ENCODE measurements at regions not wholly inside any gene's neighbourhood (a gene's known extent, or its start where the extent isn't known, plus 50 kb on each side); places are given as distances from the start of the nearest gene placed in this dataset.

DNA sequence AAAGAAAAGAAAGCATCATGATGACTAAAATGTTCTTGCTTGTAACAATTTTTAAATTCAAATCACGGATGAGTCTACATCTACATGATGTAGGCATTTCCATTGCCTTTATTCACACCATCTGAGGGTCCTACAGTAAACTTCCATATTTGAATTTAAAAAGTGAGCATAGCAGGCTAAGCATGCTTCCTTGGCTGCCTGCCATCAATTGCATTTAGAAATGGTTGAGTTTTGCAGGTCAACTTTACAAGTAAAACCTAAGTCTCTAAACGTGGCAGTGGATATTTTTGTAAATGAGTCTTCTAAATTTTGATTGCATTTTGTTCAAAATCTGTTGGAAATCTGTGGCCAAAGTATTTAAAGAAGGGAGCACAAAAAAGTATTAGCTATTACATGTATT, 136.5 kb upstream of the PTCH1 start:
- no peak for DNase-seq

DNA sequence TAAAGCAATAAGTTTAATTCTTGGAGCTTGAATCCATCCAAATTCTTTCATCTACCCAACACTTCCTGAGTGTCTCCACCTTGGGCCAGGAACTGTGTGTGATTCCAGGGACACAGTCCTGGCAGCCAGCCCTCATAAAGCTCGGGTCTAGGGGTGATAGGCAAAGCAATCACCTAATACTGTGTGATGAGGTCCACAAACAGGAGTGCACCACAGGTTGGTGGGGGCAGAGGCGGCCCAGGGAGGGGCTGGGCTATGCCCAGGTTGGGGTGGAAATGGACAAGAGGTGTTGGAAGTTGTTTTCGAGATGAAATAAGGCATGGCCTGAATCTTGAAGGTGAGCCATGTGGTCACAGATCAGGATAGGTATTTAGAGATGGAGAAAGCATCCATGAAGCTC, 133.9 kb upstream of the PTCH1 start:
- no peak for DNase-seq

DNA sequence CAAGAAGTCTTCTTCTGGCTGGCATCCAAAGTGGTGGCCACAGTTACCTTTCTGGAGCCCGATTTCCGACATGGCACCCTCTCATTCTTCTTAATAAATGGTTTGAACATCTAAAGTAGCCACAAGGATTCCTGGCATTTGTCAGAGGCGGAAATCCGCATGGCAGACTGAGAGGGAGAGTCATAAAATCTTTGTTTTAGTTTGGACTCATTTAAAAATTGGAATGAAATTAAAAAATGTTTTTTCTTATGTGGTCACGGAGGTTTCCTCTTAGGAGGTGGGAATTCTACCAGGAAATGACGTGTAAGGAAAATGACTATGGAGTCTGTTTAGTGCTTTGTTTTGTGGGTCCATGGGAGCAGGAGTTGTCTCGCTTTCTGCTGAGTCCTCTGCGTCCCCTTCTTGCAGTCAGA, 133.0 kb upstream of the PTCH1 start:
- DNase-seq = no peak

DNA sequence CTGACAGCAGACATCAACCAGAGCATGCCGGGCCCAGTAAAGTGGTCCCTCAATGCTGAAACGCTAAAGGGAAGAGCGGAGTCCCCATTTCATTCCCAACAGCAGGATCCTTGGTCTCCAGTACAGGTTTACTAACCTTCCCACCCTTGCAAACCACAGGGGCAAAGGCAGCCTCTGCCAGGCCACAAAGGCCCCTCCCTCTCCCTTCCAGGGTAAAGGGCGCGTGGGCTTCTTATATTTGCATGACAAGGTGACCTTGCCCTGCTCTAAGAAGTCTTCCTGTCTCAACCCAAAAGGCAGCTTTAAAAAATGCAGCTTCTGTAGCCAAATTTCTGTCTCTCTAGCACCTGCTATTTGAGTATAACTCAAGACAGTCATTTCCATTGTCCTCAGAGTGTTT, 131.5 kb upstream of the PTCH1 start:
- no peak for DNase-seq

DNA sequence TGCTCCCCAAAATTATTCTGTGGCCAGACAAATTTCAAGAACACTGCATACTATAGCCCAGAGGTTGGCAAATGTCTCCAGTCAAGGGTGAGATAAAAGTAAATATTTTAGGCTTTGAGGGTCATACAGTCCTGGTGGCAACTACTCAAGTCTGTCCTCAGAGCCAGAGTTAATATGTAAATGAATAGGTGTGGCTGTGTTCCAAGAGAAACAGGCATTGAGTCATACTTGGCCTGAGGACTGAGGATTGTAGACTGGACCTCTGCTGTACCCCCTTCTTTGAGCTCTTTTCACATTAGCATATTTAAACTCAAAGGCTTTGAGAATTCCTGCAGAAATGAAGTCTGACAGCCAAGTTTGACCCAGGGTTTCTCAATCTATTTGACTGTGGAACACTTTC, 129.2 kb upstream of the PTCH1 start:
- DNase-seq = no peak

DNA sequence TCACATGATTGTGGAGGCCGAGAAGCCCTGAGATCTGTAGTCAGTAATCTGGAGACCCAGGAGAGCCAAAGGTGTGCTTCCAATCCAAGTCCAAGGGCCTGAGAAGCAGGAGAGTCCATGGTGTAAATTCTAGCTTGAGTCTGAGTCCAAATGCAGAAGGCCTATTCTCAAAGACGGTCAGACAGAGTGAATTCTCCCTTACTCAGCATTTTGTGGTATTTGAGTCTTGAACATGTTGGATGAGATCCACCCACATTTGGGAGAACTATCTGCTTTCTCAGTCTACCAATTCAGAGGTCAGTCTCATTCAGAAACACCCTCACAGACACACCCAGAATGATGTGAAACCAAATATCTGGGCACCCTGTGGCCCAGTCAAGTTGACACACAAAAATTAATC, 128.8 kb upstream of the PTCH1 start:
- no peak for DNase-seq

DNA sequence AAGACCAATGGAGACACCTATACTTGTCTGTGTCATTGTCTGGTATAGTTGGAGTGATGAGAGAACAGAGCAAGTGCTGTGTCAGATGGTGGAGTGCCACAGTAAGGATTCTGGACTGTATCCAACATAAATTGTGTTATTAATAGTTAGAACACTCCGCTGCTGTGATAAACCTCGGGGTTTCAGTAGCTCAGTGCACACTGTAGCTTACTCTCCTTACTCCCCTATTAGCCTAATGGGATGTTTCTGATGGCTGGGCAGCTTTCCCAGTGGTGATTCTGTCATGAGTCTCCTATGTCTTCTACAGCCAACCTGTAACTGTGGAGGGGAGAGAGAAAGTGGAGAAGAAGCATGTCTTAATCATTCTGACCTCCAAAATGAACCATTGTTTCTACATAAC, 127.6 kb upstream of the PTCH1 start:
- DNase-seq = no peak

DNA sequence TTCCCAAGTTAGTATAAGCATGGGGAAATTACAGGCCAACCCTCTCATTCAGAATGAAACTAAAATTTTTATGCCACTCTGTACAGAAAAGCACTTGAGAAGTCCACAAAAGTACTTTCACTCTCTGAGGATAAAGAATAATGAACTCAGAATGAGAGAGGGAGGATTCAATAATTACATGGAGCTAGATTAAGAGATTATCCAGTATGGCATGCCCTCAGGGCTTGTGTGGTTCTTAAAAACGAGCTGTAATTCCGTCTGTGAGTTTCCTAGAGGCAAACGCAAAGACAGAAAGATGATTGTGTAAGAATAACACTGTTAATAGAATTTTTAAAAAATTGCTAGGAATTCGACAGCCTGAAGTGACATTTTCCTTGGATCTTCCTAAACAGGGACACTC, 126.8 kb upstream of the PTCH1 start:
- DNase-seq = no peak

DNA sequence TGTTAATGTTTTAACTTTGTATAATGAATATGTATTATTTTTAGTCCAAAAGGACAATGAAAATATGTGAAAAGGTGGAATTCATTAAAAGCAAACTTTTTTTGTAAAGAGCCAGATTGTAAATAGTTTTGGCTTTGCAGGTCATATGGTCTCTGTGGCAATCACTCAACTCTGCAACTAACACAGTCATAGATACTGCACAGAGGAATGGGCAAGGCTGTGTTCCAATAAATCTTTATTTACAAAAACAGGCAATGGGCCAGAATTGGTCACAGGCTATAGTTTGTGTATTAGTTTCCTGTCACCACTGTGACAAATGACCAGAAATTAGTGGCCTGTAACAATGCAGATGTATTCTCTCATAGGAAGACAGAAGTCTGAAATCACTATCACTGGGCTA, 125.4 kb upstream of the PTCH1 start:
- no peak for DNase-seq

DNA sequence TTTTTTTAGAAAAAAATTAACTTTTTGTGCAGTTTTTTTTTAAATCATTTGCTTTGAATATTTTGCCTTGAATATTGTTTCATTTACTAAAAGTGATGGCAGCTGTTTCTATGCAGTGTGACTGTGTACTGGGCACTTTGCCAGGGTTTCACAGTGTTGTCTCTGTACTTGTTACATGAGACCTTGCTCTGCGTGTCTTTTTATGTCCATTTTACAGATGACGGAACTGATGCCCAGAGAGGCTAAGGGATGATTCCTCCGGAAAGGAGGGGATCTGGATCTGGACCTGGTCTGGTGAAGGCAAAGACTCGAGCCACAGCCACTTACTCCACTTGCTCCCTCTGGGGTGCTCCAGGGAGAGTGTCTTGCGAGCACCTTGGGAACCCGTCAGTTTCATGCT, 124.8 kb upstream of the PTCH1 start:
- DNase-seq = no peak

DNA sequence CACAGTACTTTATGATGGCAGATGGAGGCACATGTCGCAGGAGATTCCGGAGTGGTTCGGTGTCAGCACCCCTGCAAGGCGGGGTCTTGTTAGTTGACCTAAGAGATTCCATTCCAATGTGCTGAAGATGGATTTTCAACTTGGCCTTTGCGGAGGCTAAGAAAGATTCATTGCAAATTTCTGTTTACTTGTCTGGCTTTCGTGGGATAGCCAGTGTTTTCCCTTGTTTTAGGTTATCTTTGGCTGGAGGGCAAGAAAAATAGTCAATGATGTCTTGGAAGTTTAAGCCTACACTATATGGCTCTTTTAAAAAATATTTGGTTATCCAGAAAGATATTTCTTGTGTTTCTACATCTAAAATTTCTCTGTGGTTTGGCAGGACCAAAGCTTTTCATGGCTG, 123.6 kb upstream of the PTCH1 start:
- DNase-seq = no peak

DNA sequence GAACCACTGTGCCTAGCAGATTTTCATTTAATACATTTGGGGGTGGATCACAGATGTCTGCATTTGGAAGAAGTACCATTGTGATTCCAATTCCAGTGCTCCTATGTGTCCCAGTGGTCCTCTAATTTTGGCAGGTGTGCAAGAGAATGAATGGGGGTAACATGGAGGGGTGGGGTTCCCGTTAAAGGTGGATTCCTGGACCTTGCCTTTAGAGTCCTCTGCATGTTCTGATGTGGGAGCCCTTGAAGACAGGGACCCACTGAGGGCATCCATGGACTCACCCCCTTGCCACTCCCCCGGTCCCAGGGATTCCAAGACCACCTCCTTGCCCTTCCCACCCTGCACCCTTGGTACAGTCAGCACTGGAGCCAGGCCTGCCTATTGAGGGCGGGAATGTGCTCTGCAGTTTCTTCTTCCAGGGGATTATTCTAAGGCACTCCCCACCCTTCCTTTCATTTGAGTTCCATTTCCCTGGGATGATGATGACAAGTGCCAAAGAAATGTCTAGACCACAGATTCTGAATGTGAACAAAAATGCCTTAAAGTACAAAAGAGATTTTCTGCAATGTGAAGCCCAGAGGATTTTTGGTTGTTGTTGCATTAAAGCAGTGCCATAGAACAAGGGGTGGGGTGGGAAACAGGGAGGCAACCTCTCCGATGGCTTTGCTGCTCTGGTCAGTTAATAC, 119.4 kb upstream of the PTCH1 start:
- DNase-seq = no peak

DNA sequence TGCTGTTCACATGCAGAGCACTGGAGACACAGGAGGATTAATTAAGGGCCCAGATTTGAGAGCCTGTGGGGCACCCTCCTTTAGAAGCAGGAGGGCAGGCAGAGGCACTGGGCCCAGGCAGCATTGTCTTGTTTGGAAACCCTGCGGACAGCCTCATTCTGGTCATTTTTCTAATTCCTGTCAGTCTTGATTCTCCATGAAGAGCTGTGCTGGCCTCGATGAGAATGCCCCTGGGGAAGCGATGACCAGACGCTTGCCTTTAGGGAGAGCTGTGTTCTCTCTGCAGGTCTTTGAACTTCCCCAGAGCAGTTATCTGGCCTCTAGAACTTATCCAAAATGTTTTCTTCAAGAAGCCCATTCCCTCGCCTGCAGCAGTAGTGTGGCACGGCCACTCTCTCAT, 117.8 kb upstream of the PTCH1 start:
- DNase-seq = no peak

DNA sequence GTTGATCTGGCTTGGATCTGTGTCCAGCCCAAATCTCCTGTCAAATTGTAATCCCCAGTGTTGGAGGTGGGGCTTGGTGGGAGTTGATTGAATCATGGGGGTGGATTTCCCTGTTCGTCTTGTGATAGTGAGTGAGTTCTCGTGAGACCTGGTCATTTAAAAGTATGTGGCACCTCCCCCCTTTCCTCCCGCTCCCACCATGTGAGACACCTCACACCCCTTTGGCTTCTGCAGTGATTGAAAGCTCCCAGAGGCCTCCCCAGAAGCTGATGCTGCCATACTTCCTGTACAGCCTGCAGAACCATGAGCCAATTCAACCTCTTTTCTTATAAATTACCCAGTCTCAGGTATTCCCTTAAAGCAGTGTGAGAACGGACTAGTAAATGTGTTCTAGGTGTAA, 117.3 kb upstream of the PTCH1 start:
- DNase-seq = no peak

DNA sequence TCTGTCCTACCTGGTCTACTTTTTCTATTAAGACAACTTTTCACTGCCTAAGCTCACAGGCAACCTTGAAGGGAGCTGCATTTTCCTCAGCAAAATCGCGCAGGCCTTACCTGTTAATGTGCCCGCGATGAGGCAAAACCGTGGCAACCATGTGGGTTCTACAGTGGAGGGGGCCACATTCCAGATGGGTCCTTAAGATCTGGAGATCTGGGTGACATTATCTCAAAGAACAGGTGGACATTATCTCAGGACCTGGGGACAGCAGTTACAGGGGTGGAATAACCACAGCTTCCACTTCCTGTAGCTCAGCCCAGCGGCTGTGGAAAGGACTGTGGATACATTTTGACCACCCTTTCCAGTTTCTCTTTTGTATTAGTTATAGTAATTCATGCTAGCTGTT, 112.8 kb upstream of the PTCH1 start:
- DNase-seq = no peak

DNA sequence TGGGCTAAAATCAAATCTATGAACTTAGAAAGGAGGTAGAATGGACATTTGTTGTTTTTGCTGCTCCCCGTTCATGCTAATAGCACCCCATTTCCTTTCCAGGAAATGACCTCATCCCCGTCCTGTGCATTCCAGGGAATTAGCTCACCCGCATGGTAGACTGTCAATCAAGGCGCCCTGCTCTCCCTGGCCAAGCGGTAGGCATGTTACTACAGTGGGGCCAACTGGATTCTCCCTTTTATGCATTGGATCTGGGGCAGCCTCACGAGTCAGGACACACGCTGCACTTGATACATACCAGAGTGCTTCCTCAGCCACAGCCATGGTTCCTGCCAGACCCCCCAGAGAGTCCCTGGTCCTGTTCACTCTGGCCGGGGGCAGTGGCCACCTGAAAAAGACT, 111.0 kb upstream of the PTCH1 start:
- no peak for DNase-seq

DNA sequence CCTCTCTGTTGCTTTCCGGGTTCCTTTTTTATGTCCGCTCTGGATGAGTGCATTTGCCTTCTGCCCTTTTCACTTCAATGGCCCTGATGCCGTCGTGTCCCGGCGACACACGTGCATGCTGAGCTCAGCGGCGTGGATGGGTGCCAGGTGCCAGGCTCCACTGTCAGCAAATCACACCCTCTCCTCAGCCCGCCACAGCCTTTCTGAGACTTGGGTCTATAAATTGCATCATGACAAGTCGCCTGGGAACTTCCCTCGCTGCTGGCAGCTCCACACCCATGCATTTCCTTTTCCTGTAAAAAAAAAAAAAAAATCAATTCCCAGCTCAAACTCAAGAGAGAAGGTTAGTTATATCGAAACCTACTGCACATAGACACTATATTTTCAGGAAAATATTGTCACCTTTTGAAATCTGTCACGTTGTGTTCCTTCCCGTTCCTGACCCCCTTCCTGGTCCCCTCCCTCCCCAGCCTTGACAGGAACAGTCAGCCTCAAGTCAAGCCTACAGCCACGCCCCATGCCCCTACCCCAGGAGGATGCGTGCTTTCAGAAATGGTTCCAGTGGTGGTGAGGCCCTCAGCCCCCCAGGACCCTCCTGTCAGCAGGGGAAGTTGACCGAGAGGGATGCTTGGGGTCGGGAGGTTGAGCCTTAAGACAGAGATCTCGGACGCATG, 110.3 kb upstream of the PTCH1 start:
- DNase-seq = no peak

DNA sequence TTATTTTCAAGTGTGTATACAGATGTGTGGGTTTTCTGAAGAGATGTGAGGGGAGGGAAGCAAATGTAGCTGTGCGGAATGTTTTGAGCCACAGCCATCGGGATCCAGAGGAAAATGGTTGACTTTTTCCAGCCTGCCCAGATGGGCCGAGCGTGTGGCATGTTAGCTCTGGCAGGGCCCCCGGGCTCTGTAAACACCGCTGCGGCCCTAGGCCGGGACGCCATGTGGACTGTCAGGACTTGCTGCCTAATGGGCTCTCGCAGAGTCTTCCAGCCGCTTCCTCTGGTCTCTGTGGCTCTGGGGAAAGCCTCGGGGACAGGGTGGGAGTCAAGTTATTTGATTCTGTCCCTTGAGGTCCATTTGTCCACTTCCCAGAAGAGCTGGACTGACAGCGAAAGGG, 109.6 kb upstream of the PTCH1 start:
- DNase-seq = no peak

DNA sequence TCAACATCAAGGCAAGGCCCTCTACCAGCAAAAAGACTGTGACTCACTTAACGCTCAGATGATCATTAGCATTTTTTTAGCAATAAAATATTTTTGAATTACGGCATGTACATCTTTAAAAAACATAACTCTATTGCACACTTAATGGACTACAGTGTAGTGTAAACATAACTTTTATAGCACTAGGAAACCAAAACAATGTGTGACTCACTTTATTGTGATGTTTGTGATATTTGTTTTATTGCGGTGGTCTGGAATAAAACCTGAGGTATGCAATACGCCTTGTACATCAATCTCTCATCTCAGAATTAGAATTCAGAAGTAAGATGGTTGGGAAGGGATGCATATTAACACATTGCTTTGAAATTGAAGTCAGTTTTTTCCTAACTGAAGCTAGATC, 106.9 kb upstream of the PTCH1 start:
- DNase-seq = no peak

DNA sequence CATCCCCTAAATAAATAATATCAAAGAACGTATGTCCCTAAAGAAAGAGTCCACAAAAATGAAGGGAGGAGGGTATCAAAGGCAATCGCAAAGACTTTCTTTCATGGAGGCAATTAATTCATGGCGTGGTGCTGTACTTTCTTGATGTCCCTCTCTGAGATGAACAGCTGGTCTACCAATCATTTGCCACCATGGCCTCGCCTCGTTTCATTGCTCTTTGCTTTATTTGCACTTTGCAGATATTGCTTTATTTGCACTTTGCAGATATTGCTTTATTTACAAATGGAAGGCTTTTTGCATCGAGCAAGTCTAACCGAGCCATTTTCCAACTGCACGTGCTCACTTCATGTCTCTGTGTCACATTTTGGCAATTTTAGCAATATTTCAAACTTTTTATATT, 104.0 kb upstream of the PTCH1 start:
- no peak for DNase-seq

DNA sequence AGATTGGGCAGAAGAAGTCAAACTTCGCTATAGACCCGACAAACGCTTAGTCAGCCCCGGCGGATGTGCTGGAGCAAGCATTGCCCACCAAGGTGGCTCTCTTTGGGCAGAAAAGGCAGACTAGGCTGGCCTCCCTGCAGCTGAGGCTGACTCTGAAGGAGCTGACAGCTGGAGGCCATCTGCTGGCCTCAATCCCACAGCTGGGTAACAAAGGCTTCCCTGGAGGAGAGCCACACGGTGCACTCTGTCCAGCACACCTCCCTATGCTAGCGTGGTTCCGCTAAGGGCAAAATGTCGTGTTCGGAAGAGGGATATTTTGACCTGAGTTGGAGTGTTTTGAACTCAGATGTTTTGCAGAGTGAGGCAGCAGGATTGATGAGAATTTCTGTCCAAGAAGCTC, 103.5 kb upstream of the PTCH1 start:
- no peak for DNase-seq

DNA sequence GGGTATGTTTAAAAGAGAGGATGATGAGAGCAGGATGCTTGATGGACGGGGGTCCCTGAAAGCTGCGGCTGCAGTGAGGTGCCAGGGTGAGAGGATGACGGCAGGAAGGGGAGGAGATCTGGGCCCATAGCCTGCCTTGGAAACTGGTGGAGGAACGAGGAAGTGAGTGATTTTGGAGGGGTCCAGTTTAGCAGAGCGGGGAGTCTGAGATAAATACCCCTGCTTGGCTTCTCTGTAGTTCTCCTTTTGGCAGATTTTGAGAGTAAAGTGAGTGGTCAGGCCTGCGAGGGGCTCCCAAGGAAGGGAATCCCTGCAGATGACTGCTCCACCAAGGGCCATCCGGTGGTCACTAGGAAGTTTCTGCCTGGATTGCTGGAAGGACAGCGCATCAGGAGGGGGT, 98.5 kb upstream of the PTCH1 start:
- no peak for DNase-seq

DNA sequence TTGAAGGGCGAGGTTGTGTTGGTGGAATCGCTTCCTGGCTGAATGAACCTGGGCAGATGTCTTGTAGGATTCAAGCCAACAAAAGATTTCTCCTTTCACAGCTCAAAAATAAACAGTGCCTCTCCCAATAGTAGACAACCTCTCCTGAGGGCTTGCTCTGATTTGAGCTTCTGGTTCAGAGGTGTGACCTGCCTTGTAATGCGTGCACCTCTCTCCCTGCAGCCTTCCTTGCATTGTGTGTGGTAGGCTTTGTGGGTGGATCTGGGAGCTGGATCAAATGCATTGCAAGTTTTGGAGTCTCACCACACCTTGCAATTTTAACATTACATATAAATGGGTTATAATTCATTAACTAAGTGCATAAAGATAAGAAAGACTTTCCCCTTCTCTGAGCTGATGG, 96.9 kb upstream of the PTCH1 start:
- no peak for DNase-seq

DNA sequence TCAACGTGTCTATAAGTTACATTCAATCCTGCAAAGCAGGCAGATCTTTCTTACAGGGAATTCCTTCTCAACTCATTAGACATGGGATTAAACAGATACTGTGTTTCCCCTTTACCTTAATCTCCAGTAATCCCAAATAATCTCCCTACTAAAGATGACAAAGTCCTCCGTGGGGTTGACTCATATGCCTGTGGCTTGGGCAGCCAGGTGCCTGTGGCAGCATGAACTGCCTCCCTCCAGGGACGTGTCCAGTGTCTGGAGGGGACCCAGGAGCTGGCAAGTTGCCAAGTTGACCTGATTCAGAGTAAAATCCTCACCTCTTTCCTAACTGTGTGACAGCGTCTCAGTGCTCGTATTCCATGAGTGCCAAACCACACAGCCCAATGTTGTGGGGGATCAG, 94.6 kb upstream of the PTCH1 start:
- DNase-seq = no peak
